ENCODE measurements at regions not wholly inside any gene's neighbourhood (a gene's known extent, or its start where the extent isn't known, plus 50 kb on each side); places are given as distances from the start of the nearest gene placed in this dataset.

GRCh38 chr11:44468345-44468988 lies 97.0 kb upstream of the CD82 start:
- H3K79me2 ChIP-seq (ENCODE audit: insufficient read depth, low read length) = no peaks in the 10 kb centered on the region
- no peaks in the 10 kb centered on the region for H3K9me3 ChIP-seq (ENCODE audit: low read length)
- FAIRE-seq (no peak), DNase-seq (ENCODE audit: low spot score) (no peak), ATAC-seq (no peak)
- H3K27me3 ChIP-seq (ENCODE audit: control insufficient read depth in 1 of 2, insufficient read depth in 2 of 2, low read length in 2 of 2) = peaks cover 0 to 5% of the 10 kb centered on the region in 2 experiments; a peak in 2 of 5 replicates
- BruUV-seq (replicated peaks) = no TSS peak
- no peaks in the 10 kb centered on the region for H4K20me1 ChIP-seq (ENCODE audit: insufficient read depth, low read length)
- in situ Hi-C loops (cut with HindIII; ENCODE audit: extremely low pct_ligation_motif_present, low pct_unique_long_range_greater_than_20kb) = no loop called here
- TF ChIP-seq ZNF678 (CRISPR knock-in tag; IDR thresholded peaks at IDR 0.05) = no peak
- TF ChIP-seq ZBTB33 (CRISPR knock-in tag; IDR thresholded peaks at IDR 0.05) = no peak
- no peak for TF ChIP-seq MED13 (CRISPR knock-in tag; IDR thresholded peaks at IDR 0.05)
- TF ChIP-seq SOX13 (IDR thresholded peaks at IDR 0.05) = no peak
- no peak for TF ChIP-seq SOX13 (CRISPR knock-in tag; conservative IDR thresholded peaks at IDR 0.05 in 1 of 2, IDR thresholded peaks at IDR 0.05 in 1 of 2)
- no peak for TF ChIP-seq ZNF546 (CRISPR knock-in tag; conservative IDR thresholded peaks at IDR 0.05)
- TF ChIP-seq REL (CRISPR knock-in tag; conservative IDR thresholded peaks at IDR 0.05) = no peak
- TF ChIP-seq ARID3A (IDR thresholded peaks at IDR 0.05; ENCODE audit: low read depth, low read length) = no peak
- TF ChIP-seq ARNT (IDR thresholded peaks at IDR 0.05) = no peak
- no peak for TF ChIP-seq NR2F6 (IDR thresholded peaks at IDR 0.05)
- no peak for TF ChIP-seq NR2F6 (CRISPR knock-in tag; IDR thresholded peaks at IDR 0.05)
- no peak for TF ChIP-seq TMF1 (CRISPR knock-in tag; IDR thresholded peaks at IDR 0.05; ENCODE audit: low read depth)
- no peak for TF ChIP-seq ZNF430 (CRISPR knock-in tag; IDR thresholded peaks at IDR 0.05)
- no peak for TF ChIP-seq FOXC1 (CRISPR knock-in tag; IDR thresholded peaks at IDR 0.05; ENCODE audit: borderline replicate concordance)
- TF ChIP-seq ZSCAN29 (CRISPR knock-in tag; conservative IDR thresholded peaks at IDR 0.05) = no peak
- TF ChIP-seq CCDC6 (CRISPR knock-in tag; IDR thresholded peaks at IDR 0.05) = no peak
- no peak for TF ChIP-seq HOXA7 (CRISPR knock-in tag; IDR thresholded peaks at IDR 0.05)
- no peak for TF ChIP-seq HNRNPUL1 (IDR thresholded peaks at IDR 0.05; ENCODE audit: low read depth, low read length)
- no peak for TF ChIP-seq HOMEZ (CRISPR knock-in tag; IDR thresholded peaks at IDR 0.05; ENCODE audit: low read depth)
- TF ChIP-seq FOXK2 (IDR thresholded peaks at IDR 0.05) = no peak
- no peak for TF ChIP-seq ZNF776 (CRISPR knock-in tag; IDR thresholded peaks at IDR 0.05)
- ChIA-PET CTCF (ENCODE audit: low intra/inter-chr PET ratio, low total read pairs) (no interaction called here), POLR2A (no interaction called here)
- H3K4me1 ChIP-seq (ENCODE audit: insufficient read depth, low read length) = no peaks in the 10 kb centered on the region
- no peak overlapping the region for H2AFZ ChIP-seq (ENCODE audit: low read length)
- no peak overlapping the region for H3K4me2 ChIP-seq (ENCODE audit: low read depth, low read length)
- H3K9ac ChIP-seq (ENCODE audit: insufficient read depth, low read depth, low read length) = no peak overlapping the region
- WGBS (ENCODE audit: low lambda C conversion rate) = 0% methylated on average over 1 of the region's 1 CpG
- H3K27ac ChIP-seq (ENCODE audit: extremely low read length, insufficient read depth, low read length) = no peak overlapping the region
- intact Hi-C loops (cut with micrococcal nuclease; ENCODE audit: unreplicated experiment) = no loop called here
- no peaks in the 10 kb centered on the region for H3K36me3 ChIP-seq (replicated peaks in 1 of 2; ENCODE audit: control insufficient read depth in 1 of 2, insufficient read depth in 2 of 2, low read length in 2 of 2)
- no peak overlapping the region for H3K4me3 ChIP-seq (replicated peaks in 1 of 3; ENCODE audit: insufficient read depth in 1 of 3, low read depth in 2 of 3, low read length in 3 of 3)
